SU-DHL-6 (cell line): ENCODE measurements at regions not wholly inside any gene's neighbourhood (a gene's known extent, or its start where the extent isn't known, plus 50 kb on each side); places are given as distances from the start of the nearest gene placed in this dataset.

Source experiments
- H2AFZ ChIP-seq: fragments of 200-600 bp; sonication (generic); 2 replicates; pipeline ENCODE4 v1.6.1; 2014; ENCODE audit warnings: low read depth, mild to moderate bottlenecking, moderate library complexity, mixed read lengths, antibody characterized with exemption, low read length; ENCODE audit not compliant: severe bottlenecking
- H3F3A ChIP-seq: fragments of 200-600 bp; shearing (Covaris generic); 2 replicates; pipeline ENCODE4 v1.6.0; 2016; ENCODE audit warnings: antibody characterized with exemption, mild to moderate bottlenecking; ENCODE audit not compliant: insufficient read depth
- H3K27ac ChIP-seq: fragments of 200-600 bp; sonication (generic); 2 replicates; pipeline ENCODE4 v1.5.1; 2016; ENCODE audit warnings: low read depth, mild to moderate bottlenecking, low read length, moderate library complexity, mixed read lengths
- H3K27me3 ChIP-seq: fragments of 200-600 bp; sonication (generic), shearing (Covaris generic); 2 replicates; pipeline ENCODE4 v1.6.0; 2014; ENCODE audit warnings: mild to moderate bottlenecking, low read length
- H3K36me3 ChIP-seq: fragments of 200-600 bp; sonication (generic); 2 replicates; pipeline ENCODE4 v1.6.1; 2014; ENCODE audit warnings: mild to moderate bottlenecking, low read length, mixed read lengths
- H3K4me2 ChIP-seq: fragments of 300-600, 200-600 bp; shearing (Covaris generic), sonication (generic); 2 replicates; pipeline ENCODE4 v1.6.0; 2014; ENCODE audit warnings: low read length, low read depth, mild to moderate bottlenecking; ENCODE audit not compliant: poor library complexity, severe bottlenecking
- H3K4me3 ChIP-seq: fragments of 200-600 bp; sonication (generic); 2 replicates; pipeline ENCODE4 v1.5.1; 2014; ENCODE audit warnings: antibody characterized with exemption, low read length, mild to moderate bottlenecking, mixed read lengths; ENCODE audit not compliant: insufficient read depth, poor library complexity, severe bottlenecking
- H3K79me2 ChIP-seq: fragments of 200-600 bp; sonication (generic); 2 replicates; pipeline ENCODE4 v1.6.1; 2014; ENCODE audit warnings: mild to moderate bottlenecking, low read length, moderate library complexity; ENCODE audit not compliant: insufficient read depth
- H3K9ac ChIP-seq: fragments of 200-600 bp; sonication (generic); 2 replicates; pipeline ENCODE4 v1.7.0; 2014; ENCODE audit warnings: mild to moderate bottlenecking, low read length
- H3K9me2 ChIP-seq: fragments of 200-600 bp; sonication (generic); replicated peaks from 2 replicates; pipeline ENCODE4 v1.6.1; 2014; ENCODE audit warnings: low read length; ENCODE audit not compliant: insufficient read depth
- H3K9me3 ChIP-seq: fragments of 200-600 bp; sonication (generic); 2 replicates; pipeline ENCODE4 v1.6.1; 2014; ENCODE audit warnings: low read length, mixed read lengths; ENCODE audit not compliant: insufficient read depth
- H4K20me1 ChIP-seq: fragments of 200-600 bp; sonication (generic); 2 replicates; pipeline ENCODE4 v1.6.1; 2014; ENCODE audit warnings: low read depth, mild to moderate bottlenecking, antibody characterized with exemption, low read length, moderate library complexity, mixed read lengths
- CTCF ChIP-seq: fragments of 200-600 bp; sonication (generic); IDR thresholded peaks from one replicate; pipeline ENCODE4 v1.5.1; 2017; ENCODE audit warnings: antibody characterized with exemption, mild to moderate bottlenecking, low read length, moderate library complexity; ENCODE audit not compliant: insufficient read depth, poor library complexity, severe bottlenecking
- EZH2phosphoT487 ChIP-seq: fragments of 200-600 bp; sonication (generic), shearing (Covaris generic); conservative IDR thresholded peaks from 2 replicates; pipeline ENCODE4 v1.6.1; 2018; ENCODE audit warnings: mild to moderate bottlenecking, antibody characterized with exemption, low read length, moderate library complexity, mixed read lengths

DNA sequence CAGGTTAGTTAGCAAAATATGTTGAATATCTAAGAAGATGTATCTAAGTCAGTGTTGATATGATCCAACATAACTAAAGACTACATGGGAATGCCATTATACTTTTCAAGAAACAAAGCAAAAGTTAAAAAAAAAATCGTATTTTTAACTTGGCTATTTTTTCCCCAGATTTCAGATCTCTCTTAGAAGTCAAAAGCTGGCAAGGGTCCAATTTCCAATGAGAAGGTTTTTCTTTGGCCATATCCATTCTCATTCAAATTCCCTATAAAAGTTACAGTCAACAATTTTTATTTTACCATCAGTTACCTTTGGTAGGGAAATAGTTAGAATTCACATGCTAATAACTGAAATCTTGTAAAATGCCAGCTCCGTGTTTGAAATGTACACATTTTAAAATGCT lies 70.5 kb upstream of the FAT3 start:
- H3K27ac ChIP-seq, result no peak overlapping the region
- no peaks in the 10 kb centered on the region for H3K79me2 ChIP-seq
- no peak overlapping the region for H3K4me2 ChIP-seq
- no peaks in the 10 kb centered on the region for H4K20me1 ChIP-seq
- no peaks in the 10 kb centered on the region for H3K27me3 ChIP-seq
- no peak overlapping the region for H2AFZ ChIP-seq
- no peaks in the 10 kb centered on the region for H3F3A ChIP-seq
- H3K4me3 ChIP-seq, result no peak overlapping the region
- H3K9me2 ChIP-seq, result no peaks in the 10 kb centered on the region
- TF ChIP-seq CTCF (no peak), EZH2phosphoT487 (no peak)
- no peak overlapping the region for H3K9ac ChIP-seq
- no peaks in the 10 kb centered on the region for H3K36me3 ChIP-seq
- no peaks in the 10 kb centered on the region for H3K9me3 ChIP-seq

DNA sequence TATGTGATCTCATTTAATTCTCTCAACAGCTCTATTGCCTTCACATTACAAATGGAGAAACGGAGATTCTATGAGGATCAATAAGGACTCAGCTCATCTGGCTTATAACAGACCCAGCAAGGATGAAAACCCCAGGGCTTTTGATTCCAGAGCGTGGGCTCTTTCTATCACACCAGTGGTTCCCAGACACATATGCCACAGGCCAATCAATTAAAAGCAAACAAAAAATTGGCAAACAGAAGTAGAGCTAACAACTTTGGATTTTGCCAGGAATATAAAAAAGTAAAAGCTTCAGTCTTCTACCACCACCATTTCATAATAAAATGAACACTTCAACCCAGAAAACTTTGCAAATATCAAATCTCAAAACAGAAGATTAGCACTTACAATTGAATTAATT lies 71.1 kb upstream of the FAT3 start:
- Histone ChIP-seq H4K20me1 (no peaks in the 10 kb centered on the region), H3K79me2 (no peaks in the 10 kb centered on the region), H3K27ac (no peak overlapping the region), H2AFZ (no peak overlapping the region), H3F3A (no peaks in the 10 kb centered on the region), H3K9ac (no peak overlapping the region), H3K9me3 (no peaks in the 10 kb centered on the region), H3K4me2 (no peak overlapping the region), H3K9me2 (no peaks in the 10 kb centered on the region), H3K36me3 (no peaks in the 10 kb centered on the region), H3K27me3 (no peaks in the 10 kb centered on the region), H3K4me3 (no peak overlapping the region)
- no peak for TF ChIP-seq CTCF
- no peak for TF ChIP-seq EZH2phosphoT487

DNA sequence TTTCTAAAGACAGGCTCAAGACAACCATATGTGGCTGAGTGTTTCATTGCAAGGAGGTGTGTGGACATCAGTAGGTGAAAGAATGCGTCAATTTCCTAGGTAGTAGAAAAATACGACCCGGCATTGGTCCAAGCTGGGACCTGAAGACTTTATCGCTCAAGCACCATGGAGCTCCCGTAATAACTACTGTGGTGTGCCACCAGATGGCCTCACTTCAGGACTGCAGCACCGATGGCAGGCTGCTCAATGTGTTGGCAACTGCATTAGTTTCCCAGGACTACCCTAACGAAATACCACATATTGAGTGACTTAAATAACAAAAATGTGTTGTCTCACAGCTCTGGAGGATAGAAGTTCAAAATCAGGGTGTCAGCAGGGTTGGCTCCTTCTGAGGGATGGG lies 72.4 kb upstream of the FAT3 start:
- no peak overlapping the region for H3K9ac ChIP-seq
- no peak overlapping the region for H3K4me3 ChIP-seq
- no peaks in the 10 kb centered on the region for H3K27me3 ChIP-seq
- H3K9me3 ChIP-seq, result no peaks in the 10 kb centered on the region
- no peak overlapping the region for H2AFZ ChIP-seq
- no peaks in the 10 kb centered on the region for H3K79me2 ChIP-seq
- no peak for TF ChIP-seq EZH2phosphoT487
- TF ChIP-seq CTCF, result no peak
- no peaks in the 10 kb centered on the region for H3K36me3 ChIP-seq
- H3K4me2 ChIP-seq, result no peak overlapping the region
- H3K27ac ChIP-seq, result no peak overlapping the region
- no peaks in the 10 kb centered on the region for H4K20me1 ChIP-seq
- no peaks in the 10 kb centered on the region for H3F3A ChIP-seq
- no peaks in the 10 kb centered on the region for H3K9me2 ChIP-seq

DNA sequence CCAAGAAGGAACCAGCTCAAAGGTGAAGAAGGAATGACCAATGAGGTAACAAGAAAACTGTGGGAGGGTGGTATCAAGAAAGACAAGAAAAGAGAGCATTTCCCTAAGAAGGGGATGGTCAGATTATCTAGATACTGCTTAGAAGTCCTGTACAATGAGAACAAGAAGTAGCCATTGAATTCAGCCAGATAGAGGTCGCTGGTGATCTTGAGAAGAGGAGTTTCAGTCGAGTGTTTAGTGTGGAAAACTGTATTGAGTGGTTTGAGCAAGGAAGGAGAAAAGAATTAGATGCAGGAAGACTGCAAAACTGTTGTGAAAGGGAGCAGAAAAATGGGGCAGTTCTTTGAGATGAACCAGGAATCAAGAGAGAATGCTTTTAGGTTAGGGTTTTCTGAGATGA lies 74.6 kb upstream of the FAT3 start:
- Histone ChIP-seq H3K36me3 (no peaks in the 10 kb centered on the region), H3K9me2 (no peaks in the 10 kb centered on the region), H2AFZ (no peak overlapping the region), H4K20me1 (no peaks in the 10 kb centered on the region), H3K27ac (no peak overlapping the region), H3K27me3 (no peaks in the 10 kb centered on the region), H3K4me3 (no peak overlapping the region), H3K79me2 (no peaks in the 10 kb centered on the region), H3K9ac (no peak overlapping the region), H3F3A (no peaks in the 10 kb centered on the region), H3K9me3 (no peaks in the 10 kb centered on the region), H3K4me2 (no peak overlapping the region)
- TF ChIP-seq CTCF (no peak), EZH2phosphoT487 (no peak)
